A549 (cell line): ENCODE measurements at regions not wholly inside any gene's neighbourhood (a gene's known extent, or its start where the extent isn't known, plus 50 kb on each side); places are given as distances from the start of the nearest gene placed in this dataset.

Source experiments
- BHLHE40 ChIP-seq: IDR thresholded peaks from 2 replicates; pipeline ENCODE4 v1.6.1; 2012; ENCODE audit warnings: low read depth, low read length, inconsistent platforms
- CTCF ChIP-seq: fragments of >200 bp; sonication (Bioruptor Twin); formaldehyde crosslinking; IDR thresholded peaks from 3 replicates; pipeline ENCODE4 v1.5.1; 2016
- MYC ChIP-seq: IDR thresholded peaks from 2 replicates; pipeline ENCODE4 v1.6.1; 2012; ENCODE audit warnings: mild to moderate bottlenecking, inconsistent platforms, low read length, improper control_type of control experiment, borderline replicate concordance
- NR3C1 ChIP-seq: fragments of >200 bp; sonication (Bioruptor Twin); formaldehyde crosslinking; IDR thresholded peaks from 3 replicates; pipeline ENCODE4 v1.6.1; 2017

GRCh38 chr12:20132818-20133217, 235.5 kb upstream of the PDE3A start:
- no peak for TF ChIP-seq CTCF
- TF ChIP-seq NR3C1 = no peak
- no peak for TF ChIP-seq MYC
- no peak for TF ChIP-seq BHLHE40
